H9 (cell line): ENCODE measurements at regions not wholly inside any gene's neighbourhood (a gene's known extent, or its start where the extent isn't known, plus 50 kb on each side); places are given as distances from the start of the nearest gene placed in this dataset.

Source experiments
- DNase-seq: peaks from one replicate; pipeline ENCODE4 v3.0.0-alpha.2; 2017
- H2AFZ ChIP-seq: one replicate; pipeline ENCODE4 v1.6.1; 2013; ENCODE audit warnings: mild to moderate bottlenecking, low read length, control low read depth, moderate library complexity
- H2AK5ac ChIP-seq: 2 replicates; pipeline ENCODE4 v1.6.1; 2013; ENCODE audit warnings: low read length, control low read depth, mixed read lengths; ENCODE audit not compliant: insufficient read length
- H2BK120ac ChIP-seq: one replicate; pipeline ENCODE4 v1.6.1; 2013; ENCODE audit warnings: low read depth, mild to moderate bottlenecking, low read length, control low read depth, inconsistent platforms; ENCODE audit not compliant: poor library complexity, severe bottlenecking
- H2BK12ac ChIP-seq: 2 replicates; pipeline ENCODE4 v1.6.1; 2013; ENCODE audit warnings: low read length, control low read depth, mixed read lengths, low read depth; ENCODE audit not compliant: insufficient read length
- H2BK15ac ChIP-seq: 2 replicates; pipeline ENCODE4 v1.6.1; 2013; ENCODE audit warnings: low read depth, low read length, control low read depth
- H2BK20ac ChIP-seq: one replicate; pipeline ENCODE4 v1.6.1; 2013; ENCODE audit warnings: low read depth, mild to moderate bottlenecking, low read length, control low read depth, inconsistent platforms; ENCODE audit not compliant: poor library complexity, severe bottlenecking
- H2BK5ac ChIP-seq: 2 replicates; pipeline ENCODE4 v1.6.1; 2013; ENCODE audit warnings: low read length, control low read depth, mixed read lengths; ENCODE audit not compliant: insufficient read length
- H3K14ac ChIP-seq: 2 replicates; pipeline ENCODE4 v1.6.1; 2013; ENCODE audit warnings: low read length, control low read depth; ENCODE audit not compliant: insufficient read depth
- H3K18ac ChIP-seq: 2 replicates; pipeline ENCODE4 v1.6.1; 2013; ENCODE audit warnings: low read depth, mild to moderate bottlenecking, mixed read lengths, low read length, control low read depth; ENCODE audit not compliant: insufficient read length
- H3K23ac ChIP-seq: 2 replicates; pipeline ENCODE4 v1.6.1; 2013; ENCODE audit warnings: low read length, control low read depth, mixed read lengths, low read depth; ENCODE audit not compliant: insufficient read length
- H3K23me2 ChIP-seq: 2 replicates; pipeline ENCODE4 v1.6.1; 2013; ENCODE audit warnings: low read depth, mild to moderate bottlenecking, mixed read lengths, low read length, control low read depth; ENCODE audit not compliant: insufficient read length, poor library complexity, severe bottlenecking
- H3K27ac ChIP-seq: 2 replicates; pipeline ENCODE4 v1.5.1; 2013; ENCODE audit warnings: low read length, control low read depth, mixed read lengths, low read depth; ENCODE audit not compliant: insufficient read length
- H3K27me3 ChIP-seq: 2 replicates; pipeline ENCODE4 v1.6.1; 2013; ENCODE audit warnings: low read length, control low read depth, inconsistent platforms; ENCODE audit not compliant: insufficient read depth
- H3K4ac ChIP-seq: 2 replicates; pipeline ENCODE4 v1.6.1; 2013; ENCODE audit warnings: low read depth, mild to moderate bottlenecking, control low read depth, inconsistent platforms, low read length, moderate library complexity
- H3K4me1 ChIP-seq: 2 replicates; pipeline ENCODE4 v1.6.1; 2013; ENCODE audit warnings: low read length, control low read depth, inconsistent platforms; ENCODE audit not compliant: insufficient read depth
- H3K4me2 ChIP-seq: 2 replicates; pipeline ENCODE4 v1.6.1; 2013; ENCODE audit warnings: low read length, control low read depth, mixed read lengths; ENCODE audit not compliant: insufficient read length, insufficient read depth
- H3K56ac ChIP-seq: 2 replicates; pipeline ENCODE4 v1.6.1; 2013; ENCODE audit warnings: low read depth, mild to moderate bottlenecking, mixed read lengths, low read length, control low read depth; ENCODE audit not compliant: insufficient read length
- H3K79me1 ChIP-seq: 2 replicates; pipeline ENCODE4 v1.6.1; 2013; ENCODE audit warnings: low read depth, mild to moderate bottlenecking, moderate library complexity, low read length, control low read depth, inconsistent platforms; ENCODE audit not compliant: insufficient read depth, poor library complexity, severe bottlenecking
- H3K79me2 ChIP-seq: 2 replicates; pipeline ENCODE4 v1.6.1; 2013; ENCODE audit warnings: low read length, control low read depth, inconsistent platforms; ENCODE audit not compliant: insufficient read depth
- H3K9ac ChIP-seq: 2 replicates; pipeline ENCODE4 v1.6.1; 2013; ENCODE audit warnings: low read length, control low read depth, mixed read lengths; ENCODE audit not compliant: insufficient read length; ENCODE audit errors: extremely low read depth
- H3K9me3 ChIP-seq: one replicate; pipeline ENCODE4 v1.6.1; 2013; ENCODE audit warnings: low read depth, low read length, inconsistent platforms; ENCODE audit not compliant: control insufficient read depth
- H3T11ph ChIP-seq: one replicate; pipeline ENCODE4 v1.6.1; 2013; ENCODE audit warnings: mild to moderate bottlenecking, low read length, control low read depth, inconsistent platforms
- H4K20me1 ChIP-seq: one replicate; pipeline ENCODE4 v1.6.1; 2013; ENCODE audit not compliant: control insufficient read depth, insufficient read length, insufficient read depth
- H4K5ac ChIP-seq: 2 replicates; pipeline ENCODE4 v1.6.1; 2013; ENCODE audit warnings: low read depth, mild to moderate bottlenecking, mixed read lengths, low read length, control low read depth; ENCODE audit not compliant: insufficient read length
- H4K8ac ChIP-seq: replicated peaks from 2 replicates; pipeline ENCODE4 v1.6.1; 2013; ENCODE audit warnings: low read length, control low read depth, mixed read lengths, low read depth; ENCODE audit not compliant: insufficient read length
- H4K91ac ChIP-seq: 2 replicates; pipeline ENCODE4 v1.6.1; 2013; ENCODE audit warnings: low read depth, mild to moderate bottlenecking, moderate library complexity, mixed read lengths, low read length, control low read depth; ENCODE audit not compliant: insufficient read length
- H3K27ac Mint-ChIP-seq, 3 experiments: 2 replicates in 2 of 3; 3 replicates in 1 of 3; pipeline ENCODE4 v1.8.0; 2020 to 2021; ENCODE audit warnings: mixed read lengths in 3 of 3, mild to moderate bottlenecking in 1 of 3, moderate library complexity in 1 of 3
- H3K27me3 Mint-ChIP-seq: 2 replicates; pipeline ENCODE4 v1.8.0; 2021; ENCODE audit warnings: low read depth, mild to moderate bottlenecking, moderate library complexity, mixed read lengths
- H3K36me3 Mint-ChIP-seq, 3 experiments: 2 replicates in 2 of 3; 3 replicates in 1 of 3; pipeline ENCODE4 v1.8.0; 2020 to 2021; ENCODE audit warnings: low read depth in 3 of 3, mixed read lengths in 3 of 3; ENCODE audit not compliant: insufficient read depth in 1 of 3
- H3K4me1 Mint-ChIP-seq, 2 experiments: 2 replicates each; pipeline ENCODE4 v1.8.0; 2020; ENCODE audit warnings: mixed read lengths in 2 of 2
- H3K4me3 Mint-ChIP-seq, 2 experiments: 2 replicates in 1 of 2; 3 replicates in 1 of 2; pipeline ENCODE4 v1.8.0; 2020 to 2021; ENCODE audit warnings: mild to moderate bottlenecking in 2 of 2, mixed read lengths in 2 of 2, moderate library complexity in 1 of 2
- H3K9me3 Mint-ChIP-seq, 2 experiments: 2 replicates in 1 of 2; 3 replicates in 1 of 2; pipeline ENCODE4 v1.8.0; 2020; ENCODE audit warnings: mild to moderate bottlenecking in 2 of 2, mixed read lengths in 2 of 2, moderate library complexity in 1 of 2
- WGBS: extraction: QIAGEN DNeasy Blood & Tissue Kit; methylation state at CpG from one replicate; pipeline ENCODE4 v1.1.7; 2013; ENCODE audit warnings: missing lambda C conversion rate, low lambda C conversion rate, mixed read lengths; ENCODE audit not compliant: insufficient read length; ENCODE audit errors: extremely low coverage; 5-methylcytosine and 5-hydroxymethylcytosine counted together
- TF ChIP-seq, protein P1 (sequence below): fragments of 200-600 bp; sonication (generic); conservative IDR thresholded peaks from 3 replicates; pipeline ENCODE4 v1.8.0; 2021; ENCODE audit warnings: antibody characterized with exemption, mild to moderate bottlenecking

DNA sequence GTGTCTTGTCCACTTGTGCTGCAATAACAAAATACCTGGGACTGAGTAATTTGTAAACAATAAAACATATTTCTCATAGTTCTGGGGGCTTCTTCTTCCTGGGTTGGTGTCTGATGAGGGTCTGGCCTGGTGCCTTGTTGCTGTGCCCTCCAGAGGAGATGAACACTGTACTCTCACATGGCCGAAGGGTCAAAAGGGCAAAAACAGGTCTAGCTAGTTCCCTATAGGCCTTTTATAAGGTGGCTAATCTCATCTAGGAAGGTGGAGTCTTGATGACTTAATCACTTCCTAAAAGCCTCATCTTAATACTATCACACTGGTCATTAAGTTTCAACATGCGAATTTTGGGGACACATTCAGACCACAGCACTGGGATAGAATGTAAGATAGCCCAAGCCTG lies 228.4 kb downstream of the TLE3 start:
- Histone ChIP-seq H3K27ac (no peak overlapping the region), H2AFZ (no peak overlapping the region), H3K9ac (no peak overlapping the region), H4K20me1 (no peaks in the 10 kb centered on the region), H2BK15ac (no peak overlapping the region), H3K4ac (no peak overlapping the region), H4K5ac (no peak overlapping the region), H3K79me1 (no peaks in the 10 kb centered on the region), H3K9me3 (no peaks in the 10 kb centered on the region), H3K18ac (no peak overlapping the region), H3K4me2 (no peak overlapping the region), H2BK5ac (no peak overlapping the region), H2AK5ac (no peak overlapping the region), H3K14ac (no peak overlapping the region), H4K91ac (no peak overlapping the region), H2BK20ac (no peak overlapping the region), H2BK12ac (no peak overlapping the region), H3T11ph (no peak overlapping the region), H3K23me2 (no peaks in the 10 kb centered on the region), H3K56ac (no peak overlapping the region), H3K23ac (no peak overlapping the region), H3K79me2 (no peaks in the 10 kb centered on the region), H4K8ac (no peak overlapping the region), H2BK120ac (no peak overlapping the region), H3K4me1 (no peaks in the 10 kb centered on the region), H3K27me3 (no peaks in the 10 kb centered on the region)
- Mint-ChIP-seq H3K9me3 (peaks cover 9 to 13% of the 10 kb centered on the region in 2 experiments; a peak in 4 of 5 replicates), H3K27me3 (peaks cover 4% of the 10 kb centered on the region), H3K4me3 (no peak overlapping the region), H3K36me3 (peaks cover under 1 to 6% (median 6%) of the 10 kb centered on the region in 3 experiments; a peak in 3 of 7 replicates), H3K27ac (no peak overlapping the region), H3K4me1 (peaks cover 0 to 5% of the 10 kb centered on the region in 2 experiments; a peak in 1 of 4 replicates)
- TF ChIP-seq, protein P1, sequence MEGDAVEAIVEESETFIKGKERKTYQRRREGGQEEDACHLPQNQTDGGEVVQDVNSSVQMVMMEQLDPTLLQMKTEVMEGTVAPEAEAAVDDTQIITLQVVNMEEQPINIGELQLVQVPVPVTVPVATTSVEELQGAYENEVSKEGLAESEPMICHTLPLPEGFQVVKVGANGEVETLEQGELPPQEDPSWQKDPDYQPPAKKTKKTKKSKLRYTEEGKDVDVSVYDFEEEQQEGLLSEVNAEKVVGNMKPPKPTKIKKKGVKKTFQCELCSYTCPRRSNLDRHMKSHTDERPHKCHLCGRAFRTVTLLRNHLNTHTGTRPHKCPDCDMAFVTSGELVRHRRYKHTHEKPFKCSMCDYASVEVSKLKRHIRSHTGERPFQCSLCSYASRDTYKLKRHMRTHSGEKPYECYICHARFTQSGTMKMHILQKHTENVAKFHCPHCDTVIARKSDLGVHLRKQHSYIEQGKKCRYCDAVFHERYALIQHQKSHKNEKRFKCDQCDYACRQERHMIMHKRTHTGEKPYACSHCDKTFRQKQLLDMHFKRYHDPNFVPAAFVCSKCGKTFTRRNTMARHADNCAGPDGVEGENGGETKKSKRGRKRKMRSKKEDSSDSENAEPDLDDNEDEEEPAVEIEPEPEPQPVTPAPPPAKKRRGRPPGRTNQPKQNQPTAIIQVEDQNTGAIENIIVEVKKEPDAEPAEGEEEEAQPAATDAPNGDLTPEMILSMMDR, result no peak
- no peak for DNase-seq
- no CpG with 5 or more reads among the region's 2 CpGs for WGBS
